ENCODE measurements at regions not wholly inside any gene's neighbourhood (a gene's known extent, or its start where the extent isn't known, plus 50 kb on each side); places are given as distances from the start of the nearest gene placed in this dataset.

DNA sequence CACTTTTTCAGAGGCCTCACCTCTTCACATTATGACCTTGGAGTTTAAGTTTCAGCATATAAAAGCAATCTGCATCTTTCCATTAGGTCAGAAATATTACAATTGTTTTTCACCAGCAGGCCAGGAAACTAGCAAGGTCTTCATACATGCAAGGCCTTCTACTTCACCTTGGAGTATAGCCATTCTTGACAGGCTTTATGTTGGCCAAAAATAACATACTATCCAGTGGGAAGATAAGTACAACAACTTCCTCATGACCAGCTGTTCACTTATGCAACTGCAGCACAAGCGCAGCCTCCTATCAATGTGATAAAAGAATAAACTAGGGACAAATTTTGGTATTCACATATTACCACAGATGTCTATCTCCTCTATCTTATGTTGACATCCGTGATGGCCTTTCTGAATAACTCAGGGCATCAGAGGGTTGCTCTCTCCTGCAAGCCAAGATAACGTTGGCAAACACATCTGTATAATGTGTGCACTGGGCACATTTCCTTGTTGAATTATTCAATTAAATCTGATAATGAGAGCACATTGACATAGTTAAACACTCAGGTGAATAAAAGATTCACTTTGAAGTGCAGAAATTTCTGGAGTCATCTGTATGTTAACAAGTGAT lies 239.8 kb downstream of the FZD1 start:
- TF ChIP-seq, protein P1, sequence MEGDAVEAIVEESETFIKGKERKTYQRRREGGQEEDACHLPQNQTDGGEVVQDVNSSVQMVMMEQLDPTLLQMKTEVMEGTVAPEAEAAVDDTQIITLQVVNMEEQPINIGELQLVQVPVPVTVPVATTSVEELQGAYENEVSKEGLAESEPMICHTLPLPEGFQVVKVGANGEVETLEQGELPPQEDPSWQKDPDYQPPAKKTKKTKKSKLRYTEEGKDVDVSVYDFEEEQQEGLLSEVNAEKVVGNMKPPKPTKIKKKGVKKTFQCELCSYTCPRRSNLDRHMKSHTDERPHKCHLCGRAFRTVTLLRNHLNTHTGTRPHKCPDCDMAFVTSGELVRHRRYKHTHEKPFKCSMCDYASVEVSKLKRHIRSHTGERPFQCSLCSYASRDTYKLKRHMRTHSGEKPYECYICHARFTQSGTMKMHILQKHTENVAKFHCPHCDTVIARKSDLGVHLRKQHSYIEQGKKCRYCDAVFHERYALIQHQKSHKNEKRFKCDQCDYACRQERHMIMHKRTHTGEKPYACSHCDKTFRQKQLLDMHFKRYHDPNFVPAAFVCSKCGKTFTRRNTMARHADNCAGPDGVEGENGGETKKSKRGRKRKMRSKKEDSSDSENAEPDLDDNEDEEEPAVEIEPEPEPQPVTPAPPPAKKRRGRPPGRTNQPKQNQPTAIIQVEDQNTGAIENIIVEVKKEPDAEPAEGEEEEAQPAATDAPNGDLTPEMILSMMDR (conservative IDR thresholded peaks at IDR 0.05; ENCODE audit: low read depth, low read length) = no peak
- TF ChIP-seq EZH2phosphoT487 (IDR thresholded peaks at IDR 0.05; ENCODE audit: borderline replicate concordance, low read length) = no peak
